Epidermal melanocyte (primary cell): ENCODE measurements at regions not wholly inside any gene's neighbourhood (a gene's known extent, or its start where the extent isn't known, plus 50 kb on each side); places are given as distances from the start of the nearest gene placed in this dataset.

Experiments used
- DNase-seq: peaks from one replicate; pipeline ENCODE4 v3.0.0; 2011; ENCODE audit warnings: low spot score; ENCODE audit not compliant: insufficient read length

GRCh38 chr5:68407311-68408239 lies 192.0 kb downstream of the PIK3R1 start:
- no peak for DNase-seq

- no peak for DNase-seq
Measured at GRCh38 chr5:68408345-68408871, 192.9 kb downstream of the PIK3R1 start.

- DNase-seq: no peak
Measured at GRCh38 chr5:68409259-68409658, 193.7 kb downstream of the PIK3R1 start.

- DNase-seq: no peak
Measured at GRCh38 chr5:68411161-68411560, 195.6 kb downstream of the PIK3R1 start.

GRCh38 chr5:68415177-68416085 lies 199.9 kb downstream of the PIK3R1 start:
- no peak for DNase-seq

GRCh38 chr5:68416714-68417113 lies 201.2 kb downstream of the PIK3R1 start:
- DNase-seq: no peak

GRCh38 chr5:68418201-68418600 lies 202.6 kb downstream of the PIK3R1 start:
- DNase-seq: no peak

- no peak for DNase-seq
Measured at GRCh38 chr5:68418680-68419079, 203.1 kb downstream of the PIK3R1 start.

- no peak for DNase-seq
Measured at GRCh38 chr5:68419081-68419636, 203.6 kb downstream of the PIK3R1 start.

GRCh38 chr5:68419637-68420452 lies 204.3 kb downstream of the PIK3R1 start:
- DNase-seq: no peak

GRCh38 chr5:68420476-68421344 lies 205.2 kb downstream of the PIK3R1 start:
- DNase-seq: no peak

GRCh38 chr5:68421485-68422220 lies 206.1 kb downstream of the PIK3R1 start:
- DNase-seq: no peak

GRCh38 chr5:68423154-68423811 lies 207.7 kb downstream of the PIK3R1 start:
- no peak for DNase-seq

- no peak for DNase-seq
Measured at GRCh38 chr5:68424799-68425537, 209.4 kb downstream of the PIK3R1 start.

- no peak for DNase-seq
Measured at GRCh38 chr5:68426586-68426985, 211.0 kb downstream of the PIK3R1 start.

GRCh38 chr5:68428231-68428811 lies 212.8 kb downstream of the PIK3R1 start:
- DNase-seq: no peak

GRCh38 chr5:68429510-68429909 lies 214.0 kb downstream of the PIK3R1 start:
- no peak for DNase-seq
